ENCODE measurements at regions not wholly inside any gene's neighbourhood (a gene's known extent, or its start where the extent isn't known, plus 50 kb on each side); places are given as distances from the start of the nearest gene placed in this dataset.

GRCh38 chr7:22669692-22670421 lies 57.1 kb upstream of the IL6 start:
- Histone ChIP-seq H3K27me3 (ENCODE audit: control insufficient read depth, insufficient read depth, low read length) (no peaks in the 10 kb centered on the region), H4K20me1 (ENCODE audit: control insufficient read depth, extremely low read depth, insufficient read depth, low read length) (no peaks in the 10 kb centered on the region), H3K4me2 (ENCODE audit: extremely low read depth, insufficient read depth, low read length) (no peak overlapping the region), H3K4me3 (replicated peaks in 1 of 4; ENCODE audit: control extremely low read depth in 1 of 4, insufficient read depth in 1 of 4, low read depth in 3 of 4, low read length in 4 of 4) (no peak overlapping the region), H3K4me1 (ENCODE audit: control insufficient read depth, extremely low read depth, insufficient read depth, low read length) (peaks cover 21% of the 10 kb centered on the region), H3K27ac (ENCODE audit: insufficient read depth, low read length) (no peak overlapping the region), H3K9me3 (ENCODE audit: control insufficient read depth, insufficient read depth, low read depth, low read length) (no peaks in the 10 kb centered on the region), H3K9ac (ENCODE audit: insufficient read depth, low read length) (no peak overlapping the region), H2AFZ (ENCODE audit: low read length) (no peak overlapping the region), H3K79me2 (ENCODE audit: control insufficient read depth, insufficient read depth, low read length) (no peaks in the 10 kb centered on the region), H3K36me3 (ENCODE audit: control insufficient read depth, insufficient read depth, low read length) (no peaks in the 10 kb centered on the region)
- DNase-seq (ENCODE audit: low read depth in 2 of 2) = peak in 1 of 2 donors; percentile 49
- no peak for TF ChIP-seq CTCF (conservative IDR thresholded peaks at IDR 0.05 in 1 of 2, IDR thresholded peaks at IDR 0.05 in 1 of 2; ENCODE audit: low read depth in 1 of 2, low read length in 2 of 2)
- TF ChIP-seq EZH2 (IDR thresholded peaks at IDR 0.05; ENCODE audit: low read length, missing control alignments) = no peak

GRCh38 chr7:22668971-22669401 lies 58.0 kb upstream of the IL6 start:
- H3K4me2 ChIP-seq (ENCODE audit: extremely low read depth, insufficient read depth, low read length) = no peak overlapping the region
- H3K4me1 ChIP-seq (ENCODE audit: control insufficient read depth, extremely low read depth, insufficient read depth, low read length) = peaks cover 21% of the 10 kb centered on the region
- no peaks in the 10 kb centered on the region for H3K9me3 ChIP-seq (ENCODE audit: control insufficient read depth, insufficient read depth, low read depth, low read length)
- H3K27me3 ChIP-seq (ENCODE audit: control insufficient read depth, insufficient read depth, low read length) = no peaks in the 10 kb centered on the region
- no peak overlapping the region for H2AFZ ChIP-seq (ENCODE audit: low read length)
- no peak overlapping the region for H3K9ac ChIP-seq (ENCODE audit: insufficient read depth, low read length)
- no peak for DNase-seq (ENCODE audit: low read depth in 2 of 2)
- H3K79me2 ChIP-seq (ENCODE audit: control insufficient read depth, insufficient read depth, low read length) = no peaks in the 10 kb centered on the region
- TF ChIP-seq CTCF (conservative IDR thresholded peaks at IDR 0.05 in 1 of 2, IDR thresholded peaks at IDR 0.05 in 1 of 2; ENCODE audit: low read depth in 1 of 2, low read length in 2 of 2) = no peak
- no peak for TF ChIP-seq EZH2 (IDR thresholded peaks at IDR 0.05; ENCODE audit: low read length, missing control alignments)
- no peak overlapping the region for H3K27ac ChIP-seq (ENCODE audit: insufficient read depth, low read length)
- no peaks in the 10 kb centered on the region for H4K20me1 ChIP-seq (ENCODE audit: control insufficient read depth, extremely low read depth, insufficient read depth, low read length)
- H3K36me3 ChIP-seq (ENCODE audit: control insufficient read depth, insufficient read depth, low read length) = no peaks in the 10 kb centered on the region
- no peak overlapping the region for H3K4me3 ChIP-seq (replicated peaks in 1 of 4; ENCODE audit: control extremely low read depth in 1 of 4, insufficient read depth in 1 of 4, low read depth in 3 of 4, low read length in 4 of 4)

- peak; percentile 77 to 87 for DNase-seq (ENCODE audit: low read depth in 2 of 2)
Observed at GRCh38 chr7:22667562-22668239, 59.3 kb upstream of the IL6 start.

More at GRCh38 chr7:22667562-22668239, 59.3 kb upstream of the IL6 start:
- no peaks in the 10 kb centered on the region for H3K79me2 ChIP-seq (ENCODE audit: control insufficient read depth, insufficient read depth, low read length)
- peak overlapping the region; percentile 30 for H3K27ac ChIP-seq (ENCODE audit: insufficient read depth, low read length)
- H3K27me3 ChIP-seq (ENCODE audit: control insufficient read depth, insufficient read depth, low read length) = no peaks in the 10 kb centered on the region
- H3K4me1 ChIP-seq (ENCODE audit: control insufficient read depth, extremely low read depth, insufficient read depth, low read length) = peaks cover 19% of the 10 kb centered on the region
- H2AFZ ChIP-seq (ENCODE audit: low read length) = no peak overlapping the region
- H3K9me3 ChIP-seq (ENCODE audit: control insufficient read depth, insufficient read depth, low read depth, low read length) = no peaks in the 10 kb centered on the region
- H3K9ac ChIP-seq (ENCODE audit: insufficient read depth, low read length) = no peak overlapping the region
- no peaks in the 10 kb centered on the region for H4K20me1 ChIP-seq (ENCODE audit: control insufficient read depth, extremely low read depth, insufficient read depth, low read length)
- no peak for TF ChIP-seq EZH2 (IDR thresholded peaks at IDR 0.05; ENCODE audit: low read length, missing control alignments)
- TF ChIP-seq CTCF (conservative IDR thresholded peaks at IDR 0.05 in 1 of 2, IDR thresholded peaks at IDR 0.05 in 1 of 2; ENCODE audit: low read depth in 1 of 2, low read length in 2 of 2) = no peak
- no peak overlapping the region for H3K4me3 ChIP-seq (replicated peaks in 1 of 4; ENCODE audit: control extremely low read depth in 1 of 4, insufficient read depth in 1 of 4, low read depth in 3 of 4, low read length in 4 of 4)
- no peaks in the 10 kb centered on the region for H3K36me3 ChIP-seq (ENCODE audit: control insufficient read depth, insufficient read depth, low read length)
- peak overlapping the region; percentile 4 for H3K4me2 ChIP-seq (ENCODE audit: extremely low read depth, insufficient read depth, low read length)
